Kidney epithelial cell (primary cell): ENCODE measurements at regions not wholly inside any gene's neighbourhood (a gene's known extent, or its start where the extent isn't known, plus 50 kb on each side); places are given as distances from the start of the nearest gene placed in this dataset.

ENCODE experiments used
- DNase-seq: peaks from one replicate; pipeline ENCODE4 v3.0.0-alpha.2; 2010; ENCODE audit warnings: low read depth
- H3K27me3 ChIP-seq: 2 replicates; pipeline ENCODE4 v1.6.0; 2011; ENCODE audit warnings: low read length; ENCODE audit not compliant: control insufficient read depth, insufficient read depth
- H3K36me3 ChIP-seq: 2 replicates; pipeline ENCODE4 v1.5.1; 2011; ENCODE audit warnings: low read length; ENCODE audit not compliant: control insufficient read depth, insufficient read depth
- H3K4me3 ChIP-seq: 2 replicates; pipeline ENCODE4 v1.5.1; 2011; ENCODE audit warnings: low read depth, mild to moderate bottlenecking, control low read depth, low read length
- TF ChIP-seq, protein P1 (sequence below): IDR thresholded peaks from 2 replicates; pipeline ENCODE4 v1.5.1; 2011; ENCODE audit warnings: mild to moderate bottlenecking, moderate library complexity, low read length, control low read depth, inconsistent platforms; ENCODE audit not compliant: insufficient read depth, poor library complexity, severe bottlenecking

DNA sequence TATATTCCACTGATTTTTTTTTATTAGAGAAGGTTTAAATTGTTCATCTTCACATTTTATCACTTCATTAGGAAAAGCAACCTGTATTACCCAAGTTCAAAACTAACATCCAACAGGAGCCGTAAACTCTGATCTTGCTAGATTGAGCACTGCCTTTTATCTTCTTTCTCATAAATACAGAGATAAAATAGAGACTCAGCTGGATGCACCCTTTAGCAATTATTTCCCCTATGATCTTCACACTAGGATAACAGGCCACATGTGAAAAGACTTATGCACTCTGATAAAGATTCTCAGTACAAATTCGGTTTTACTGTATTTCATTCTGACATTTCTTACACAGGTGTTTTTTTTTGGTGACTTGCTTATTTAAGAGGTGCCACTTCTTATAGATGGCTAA lies 2438.2 kb upstream of the PCDH20 start:
- Histone ChIP-seq H3K4me3 (no peak overlapping the region), H3K36me3 (no peaks in the 10 kb centered on the region), H3K27me3 (no peaks in the 10 kb centered on the region)
- DNase-seq = no peak
- TF ChIP-seq, protein P1, sequence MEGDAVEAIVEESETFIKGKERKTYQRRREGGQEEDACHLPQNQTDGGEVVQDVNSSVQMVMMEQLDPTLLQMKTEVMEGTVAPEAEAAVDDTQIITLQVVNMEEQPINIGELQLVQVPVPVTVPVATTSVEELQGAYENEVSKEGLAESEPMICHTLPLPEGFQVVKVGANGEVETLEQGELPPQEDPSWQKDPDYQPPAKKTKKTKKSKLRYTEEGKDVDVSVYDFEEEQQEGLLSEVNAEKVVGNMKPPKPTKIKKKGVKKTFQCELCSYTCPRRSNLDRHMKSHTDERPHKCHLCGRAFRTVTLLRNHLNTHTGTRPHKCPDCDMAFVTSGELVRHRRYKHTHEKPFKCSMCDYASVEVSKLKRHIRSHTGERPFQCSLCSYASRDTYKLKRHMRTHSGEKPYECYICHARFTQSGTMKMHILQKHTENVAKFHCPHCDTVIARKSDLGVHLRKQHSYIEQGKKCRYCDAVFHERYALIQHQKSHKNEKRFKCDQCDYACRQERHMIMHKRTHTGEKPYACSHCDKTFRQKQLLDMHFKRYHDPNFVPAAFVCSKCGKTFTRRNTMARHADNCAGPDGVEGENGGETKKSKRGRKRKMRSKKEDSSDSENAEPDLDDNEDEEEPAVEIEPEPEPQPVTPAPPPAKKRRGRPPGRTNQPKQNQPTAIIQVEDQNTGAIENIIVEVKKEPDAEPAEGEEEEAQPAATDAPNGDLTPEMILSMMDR = no peak

DNA sequence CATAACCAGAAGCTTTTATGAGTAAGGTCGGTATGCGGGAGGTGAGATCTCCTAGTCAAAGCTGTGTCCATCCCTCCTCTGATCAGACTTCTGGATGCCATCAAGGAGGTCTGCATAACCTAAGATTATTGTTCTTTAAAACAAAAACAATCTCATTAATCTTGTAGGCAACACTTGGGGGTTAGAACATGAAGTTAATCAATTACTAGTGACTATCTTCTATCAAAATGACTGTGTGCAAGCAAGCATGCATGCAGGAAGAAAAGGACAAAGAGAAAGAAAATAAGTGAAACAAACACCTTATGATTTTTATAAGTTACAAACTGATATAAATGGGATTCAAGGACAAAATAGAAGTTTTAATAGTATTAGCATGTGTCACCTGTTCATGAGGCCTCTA lies 2435.9 kb upstream of the PCDH20 start:
- Histone ChIP-seq H3K36me3 (no peaks in the 10 kb centered on the region), H3K27me3 (no peaks in the 10 kb centered on the region), H3K4me3 (no peak overlapping the region)
- DNase-seq = peak; percentile 7
- TF ChIP-seq, protein P1 = no peak

DNA sequence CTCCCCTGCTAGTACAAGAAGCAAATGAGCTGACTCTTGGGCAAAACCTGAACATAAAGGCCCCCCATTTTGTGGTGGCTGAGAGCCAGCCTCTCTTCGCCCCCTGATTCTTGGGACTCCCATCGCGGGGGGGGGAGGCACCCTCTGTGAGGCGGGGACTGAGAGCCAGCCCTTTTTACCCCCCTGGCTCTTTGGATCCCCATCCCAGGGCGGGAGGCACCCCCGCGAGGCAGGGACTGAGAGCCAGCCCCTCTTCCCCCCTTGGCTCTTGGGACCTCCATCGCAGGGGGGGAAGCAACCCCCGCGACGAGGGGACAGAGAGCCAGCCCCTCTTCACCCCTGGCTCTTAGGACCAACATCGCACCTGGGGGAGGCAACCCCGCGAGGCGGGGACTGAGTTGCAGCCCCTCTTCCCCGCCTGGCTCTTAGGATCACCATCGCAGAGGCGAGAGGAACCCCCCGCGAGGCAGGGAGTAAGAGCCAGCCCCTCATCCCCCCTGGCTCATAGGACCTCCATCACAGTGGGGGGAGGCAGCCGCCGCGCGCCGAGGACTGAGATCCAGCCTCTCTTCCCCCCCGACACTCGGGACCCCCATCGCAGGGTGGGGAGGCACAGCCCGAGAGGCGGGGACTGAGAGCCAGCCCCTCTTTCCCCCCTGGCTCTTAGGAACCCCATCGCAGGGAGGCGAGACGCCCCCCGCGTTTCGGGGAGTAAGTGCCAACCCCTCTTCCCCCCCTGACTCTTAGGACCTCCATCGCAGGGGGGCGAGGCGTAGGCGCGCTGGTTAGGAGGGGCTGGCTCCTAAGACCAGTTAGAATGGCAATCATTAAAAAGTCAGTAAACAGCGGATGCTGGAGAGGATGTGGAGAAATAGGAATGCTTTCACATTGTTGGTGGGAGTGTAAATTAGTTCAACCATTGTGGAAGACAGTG lies 2428.4 kb upstream of the PCDH20 start:
- Histone ChIP-seq H3K36me3 (no peaks in the 10 kb centered on the region), H3K4me3 (no peak overlapping the region), H3K27me3 (no peaks in the 10 kb centered on the region)
- DNase-seq = no peak
- TF ChIP-seq, protein P1 = no peak

DNA sequence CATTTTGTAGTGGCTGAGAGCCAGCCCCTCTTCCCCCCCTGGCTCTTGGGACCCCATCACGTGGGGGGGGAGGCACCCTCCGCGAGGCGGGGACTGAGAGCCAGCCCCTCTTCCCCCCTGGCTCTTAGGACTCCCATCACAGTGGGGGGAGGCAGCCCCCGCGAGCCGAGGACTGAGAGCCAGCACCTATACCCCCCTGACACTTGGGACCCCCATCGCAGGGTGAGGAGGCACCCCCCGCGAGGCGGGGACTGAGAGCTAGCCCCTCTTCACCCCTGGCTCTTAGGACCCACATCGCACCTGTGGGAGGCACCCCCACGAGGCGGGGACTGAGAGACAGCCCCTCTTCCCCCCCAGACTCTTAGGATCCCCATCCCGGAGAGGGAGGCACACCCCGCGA lies 2426.5 kb upstream of the PCDH20 start:
- TF ChIP-seq, protein P1 = no peak
- H3K36me3 ChIP-seq = no peaks in the 10 kb centered on the region
- no peak for DNase-seq

DNA sequence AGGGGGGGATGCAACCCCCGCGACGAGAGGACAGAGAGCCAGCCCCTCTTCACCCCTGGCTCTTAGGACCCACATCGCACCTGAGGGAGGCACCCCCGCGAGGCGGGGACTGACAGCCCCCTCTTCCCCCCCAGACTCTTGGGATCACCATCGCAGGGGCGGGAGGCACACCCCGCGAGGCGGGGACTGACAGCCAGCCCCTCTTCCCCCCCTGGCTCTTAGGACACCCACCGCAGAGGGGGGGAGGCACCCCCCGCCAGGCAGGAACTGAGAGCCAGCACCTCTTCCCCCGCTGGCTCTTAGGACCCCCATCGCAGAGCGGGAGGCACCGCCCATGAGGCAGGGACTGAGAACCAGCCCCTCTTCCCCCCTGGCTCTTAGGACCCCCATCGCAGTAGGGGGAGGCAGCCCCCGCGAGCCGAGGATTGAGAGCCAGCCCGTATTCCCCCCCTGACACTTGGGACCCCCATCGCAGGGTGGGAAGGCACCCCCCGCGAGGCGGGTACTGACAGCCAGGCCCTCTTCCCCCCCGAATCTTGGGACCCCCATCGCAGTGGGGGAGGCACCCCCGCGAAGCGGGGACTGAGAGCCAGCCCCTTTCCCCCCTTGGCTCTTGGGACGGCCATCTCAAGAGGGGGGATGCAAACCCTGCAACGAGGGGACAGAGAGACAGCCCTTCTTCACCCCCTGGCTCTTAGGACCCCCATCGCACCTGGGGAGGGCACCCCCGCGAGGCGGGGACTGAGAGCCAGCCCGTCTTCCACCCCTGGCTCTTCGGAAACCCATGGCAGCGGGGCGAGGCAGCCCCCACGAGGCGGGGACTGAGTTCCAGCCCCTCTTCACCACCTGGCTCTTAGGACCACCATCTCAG lies 2425.1 kb upstream of the PCDH20 start:
- Histone ChIP-seq H3K4me3 (no peak overlapping the region), H3K36me3 (no peaks in the 10 kb centered on the region), H3K27me3 (no peaks in the 10 kb centered on the region)
- TF ChIP-seq, protein P1 = no peak
- DNase-seq = no peak

More for the DNA sequence above, 2426.5 kb upstream of the PCDH20 start:
- Histone ChIP-seq H3K27me3 (no peaks in the 10 kb centered on the region), H3K4me3 (no peak overlapping the region)
